ENCODE measurements at regions not wholly inside any gene's neighbourhood (a gene's known extent, or its start where the extent isn't known, plus 50 kb on each side); places are given as distances from the start of the nearest gene placed in this dataset.

DNA sequence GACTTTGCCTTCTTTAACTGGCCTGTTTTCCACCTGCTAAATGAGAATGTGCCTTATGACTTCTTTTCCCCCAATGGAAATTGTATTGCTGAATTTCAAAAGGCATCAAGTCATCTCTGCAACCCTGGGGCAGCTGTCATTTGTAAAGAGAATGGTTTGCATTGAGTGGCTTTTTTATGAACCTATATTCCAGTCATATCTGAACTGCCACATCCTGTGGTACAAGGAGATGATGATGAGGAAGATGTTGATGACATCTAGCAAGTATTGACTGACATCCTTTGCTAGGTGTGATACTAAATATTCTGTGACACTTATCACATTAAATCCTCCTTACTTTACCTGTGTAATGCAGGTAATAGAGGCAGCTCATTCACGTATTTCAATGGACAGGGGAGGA, 88.3 kb upstream of the KIAA1217 start:
- Histone ChIP-seq H4K20me1 (ENCODE audit: insufficient read depth, low read length, poor library complexity, severe bottlenecking) (no peaks in the 10 kb centered on the region), H2AFZ (ENCODE audit: low read length) (no peak overlapping the region), H3K4me2 (ENCODE audit: low read depth, low read length, poor library complexity, severe bottlenecking) (no peak overlapping the region), H3K4me1 (ENCODE audit: insufficient read depth, low read length, poor library complexity, severe bottlenecking) (no peaks in the 10 kb centered on the region), H3K4me3 (ENCODE audit: low read length, poor library complexity, severe bottlenecking) (no peak overlapping the region), H3F3A (ENCODE audit: low read depth) (no peaks in the 10 kb centered on the region), H3K9me2 (replicated peaks; ENCODE audit: low read depth, low read length) (no peaks in the 10 kb centered on the region), H3K27me3 (ENCODE audit: insufficient read depth, low read length, poor library complexity, severe bottlenecking) (no peaks in the 10 kb centered on the region), H3K9ac (ENCODE audit: low read depth, low read length, poor library complexity, severe bottlenecking) (no peak overlapping the region), H3K9me3 (ENCODE audit: insufficient read depth, low read depth, low read length) (no peaks in the 10 kb centered on the region), H3K36me3 (ENCODE audit: insufficient read depth, low read length) (no peaks in the 10 kb centered on the region), H3K79me2 (ENCODE audit: insufficient read depth, low read length) (no peaks in the 10 kb centered on the region)
- TF ChIP-seq EZH2phosphoT487 (IDR thresholded peaks at IDR 0.05; ENCODE audit: borderline replicate concordance): no peak
- TF ChIP-seq, protein P1, sequence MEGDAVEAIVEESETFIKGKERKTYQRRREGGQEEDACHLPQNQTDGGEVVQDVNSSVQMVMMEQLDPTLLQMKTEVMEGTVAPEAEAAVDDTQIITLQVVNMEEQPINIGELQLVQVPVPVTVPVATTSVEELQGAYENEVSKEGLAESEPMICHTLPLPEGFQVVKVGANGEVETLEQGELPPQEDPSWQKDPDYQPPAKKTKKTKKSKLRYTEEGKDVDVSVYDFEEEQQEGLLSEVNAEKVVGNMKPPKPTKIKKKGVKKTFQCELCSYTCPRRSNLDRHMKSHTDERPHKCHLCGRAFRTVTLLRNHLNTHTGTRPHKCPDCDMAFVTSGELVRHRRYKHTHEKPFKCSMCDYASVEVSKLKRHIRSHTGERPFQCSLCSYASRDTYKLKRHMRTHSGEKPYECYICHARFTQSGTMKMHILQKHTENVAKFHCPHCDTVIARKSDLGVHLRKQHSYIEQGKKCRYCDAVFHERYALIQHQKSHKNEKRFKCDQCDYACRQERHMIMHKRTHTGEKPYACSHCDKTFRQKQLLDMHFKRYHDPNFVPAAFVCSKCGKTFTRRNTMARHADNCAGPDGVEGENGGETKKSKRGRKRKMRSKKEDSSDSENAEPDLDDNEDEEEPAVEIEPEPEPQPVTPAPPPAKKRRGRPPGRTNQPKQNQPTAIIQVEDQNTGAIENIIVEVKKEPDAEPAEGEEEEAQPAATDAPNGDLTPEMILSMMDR (conservative IDR thresholded peaks at IDR 0.05; ENCODE audit: low read length): no peak

DNA sequence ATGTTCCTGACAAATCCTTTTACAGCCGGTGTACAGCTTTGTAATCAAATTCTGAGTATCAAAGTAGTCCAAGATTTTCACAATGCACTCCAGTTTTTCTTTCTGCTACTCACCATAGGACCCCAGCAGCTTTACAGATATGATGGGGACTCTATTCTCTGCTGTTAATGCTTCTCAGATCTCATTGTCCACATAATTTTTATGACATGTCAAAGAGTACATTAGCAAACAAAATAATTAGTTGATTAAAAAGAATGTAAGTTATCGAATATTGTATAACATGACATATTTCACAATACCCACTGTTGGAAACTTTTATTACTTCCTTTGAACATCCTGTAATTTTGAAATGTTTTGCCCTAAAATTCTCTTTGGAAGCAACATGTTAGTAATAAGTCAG, 81.4 kb upstream of the KIAA1217 start:
- Histone ChIP-seq H3K4me2 (ENCODE audit: low read depth, low read length, poor library complexity, severe bottlenecking) (no peak overlapping the region), H3K9me3 (ENCODE audit: insufficient read depth, low read depth, low read length) (no peaks in the 10 kb centered on the region), H3F3A (ENCODE audit: low read depth) (no peaks in the 10 kb centered on the region), H3K4me3 (ENCODE audit: low read length, poor library complexity, severe bottlenecking) (no peak overlapping the region), H3K27me3 (ENCODE audit: insufficient read depth, low read length, poor library complexity, severe bottlenecking) (no peaks in the 10 kb centered on the region), H3K36me3 (ENCODE audit: insufficient read depth, low read length) (no peaks in the 10 kb centered on the region), H2AFZ (ENCODE audit: low read length) (no peak overlapping the region), H3K9me2 (replicated peaks; ENCODE audit: low read depth, low read length) (no peaks in the 10 kb centered on the region), H4K20me1 (ENCODE audit: insufficient read depth, low read length, poor library complexity, severe bottlenecking) (no peaks in the 10 kb centered on the region), H3K79me2 (ENCODE audit: insufficient read depth, low read length) (no peaks in the 10 kb centered on the region), H3K9ac (ENCODE audit: low read depth, low read length, poor library complexity, severe bottlenecking) (no peak overlapping the region), H3K4me1 (ENCODE audit: insufficient read depth, low read length, poor library complexity, severe bottlenecking) (no peaks in the 10 kb centered on the region)
- TF ChIP-seq, protein P1 (conservative IDR thresholded peaks at IDR 0.05; ENCODE audit: low read length): no peak
- TF ChIP-seq EZH2phosphoT487 (IDR thresholded peaks at IDR 0.05; ENCODE audit: borderline replicate concordance): no peak

DNA sequence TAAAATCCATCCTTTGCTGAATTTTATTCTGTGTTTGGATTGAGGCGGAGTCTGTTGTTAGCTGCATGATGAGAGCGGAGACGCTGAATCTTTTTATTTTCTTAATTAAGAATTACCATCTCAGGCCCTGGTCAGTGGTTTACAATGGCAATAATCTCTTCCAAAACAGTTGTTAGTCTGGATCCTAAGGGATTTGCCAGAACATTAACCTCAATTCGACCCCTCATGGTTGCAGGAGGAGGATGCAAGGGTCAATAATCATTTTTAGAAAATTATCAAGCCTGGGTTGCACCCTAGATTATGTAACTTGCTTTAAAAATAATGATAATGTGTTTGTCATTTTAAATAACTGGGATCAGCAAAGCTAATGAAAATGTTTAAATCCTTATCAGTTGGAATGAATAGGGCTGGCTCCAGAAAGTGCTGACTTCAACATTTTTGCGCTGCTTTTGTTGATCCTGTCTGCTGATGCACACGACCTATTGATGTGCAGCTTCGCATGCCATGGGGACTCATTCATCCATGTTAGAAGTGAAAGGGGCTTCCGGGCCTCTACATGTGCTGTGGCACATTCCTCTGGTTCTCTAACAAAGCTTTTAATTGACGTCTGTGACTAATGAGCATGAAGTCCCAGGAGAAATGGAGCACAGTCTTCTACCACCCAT, 80.7 kb upstream of the KIAA1217 start:
- no peaks in the 10 kb centered on the region for H3K27me3 ChIP-seq (ENCODE audit: insufficient read depth, low read length, poor library complexity, severe bottlenecking)
- H3K9me3 ChIP-seq (ENCODE audit: insufficient read depth, low read depth, low read length): no peaks in the 10 kb centered on the region
- H3F3A ChIP-seq (ENCODE audit: low read depth): no peaks in the 10 kb centered on the region
- H3K9me2 ChIP-seq (replicated peaks; ENCODE audit: low read depth, low read length): no peaks in the 10 kb centered on the region
- no peak overlapping the region for H3K9ac ChIP-seq (ENCODE audit: low read depth, low read length, poor library complexity, severe bottlenecking)
- H3K79me2 ChIP-seq (ENCODE audit: insufficient read depth, low read length): no peaks in the 10 kb centered on the region
- no peak overlapping the region for H3K4me2 ChIP-seq (ENCODE audit: low read depth, low read length, poor library complexity, severe bottlenecking)
- H3K4me1 ChIP-seq (ENCODE audit: insufficient read depth, low read length, poor library complexity, severe bottlenecking): no peaks in the 10 kb centered on the region
- TF ChIP-seq EZH2phosphoT487 (IDR thresholded peaks at IDR 0.05; ENCODE audit: borderline replicate concordance): no peak
- TF ChIP-seq, protein P1 (conservative IDR thresholded peaks at IDR 0.05; ENCODE audit: low read length): no peak
- H4K20me1 ChIP-seq (ENCODE audit: insufficient read depth, low read length, poor library complexity, severe bottlenecking): no peaks in the 10 kb centered on the region
- no peak overlapping the region for H2AFZ ChIP-seq (ENCODE audit: low read length)
- H3K4me3 ChIP-seq (ENCODE audit: low read length, poor library complexity, severe bottlenecking): no peak overlapping the region
- H3K36me3 ChIP-seq (ENCODE audit: insufficient read depth, low read length): no peaks in the 10 kb centered on the region
